Sigmoid colon (tissue), 6 donors: ENCODE measurements at regions not wholly inside any gene's neighbourhood (a gene's known extent, or its start where the extent isn't known, plus 50 kb on each side); places are given as distances from the start of the nearest gene placed in this dataset.

Experiments used
- DNase-seq: peaks from one replicate; pipeline ENCODE4 v3.0.0-alpha.2; 2019
- H3K27ac ChIP-seq, 4 donors: fragments of 200-600 bp; sonication (generic); one replicate each; pipeline ENCODE4 v1.5.1; 2016 to 2019; ENCODE audit warnings: mild to moderate bottlenecking in 1 of 4
- H3K27me3 ChIP-seq, 3 donors: fragments of 200-600 bp; sonication (generic); one replicate each; pipeline ENCODE4 v1.5.1; 2019; ENCODE audit warnings: mild to moderate bottlenecking in 1 of 3
- H3K36me3 ChIP-seq, 4 donors: fragments of 200-600 bp; sonication (generic); one replicate each; pipeline ENCODE4 v1.5.1; 2016 to 2019
- H3K4me1 ChIP-seq, 4 donors: fragments of 200-600 bp; sonication (generic); one replicate each; pipeline ENCODE4 v1.5.1; 2017 to 2019
- H3K4me3 ChIP-seq, 4 donors: fragments of 200-600 bp; sonication (generic); one replicate each; pipeline ENCODE4 v1.5.1; 2017 to 2019; ENCODE audit warnings: mild to moderate bottlenecking in 2 of 4, moderate library complexity in 1 of 4
- H3K9me3 ChIP-seq, 4 donors: fragments of 200-600 bp in 3 of 4; sonication (generic) in 3 of 4; one replicate each; pipeline versions ENCODE4 v1.5.1 to v1.6.1; 2013 to 2019
- EP300 ChIP-seq, 4 donors: sonication (generic); formaldehyde crosslinking; IDR thresholded peaks; one replicate each; pipeline ENCODE4 v1.6.1; 2017; ENCODE audit warnings: antibody characterized with exemption in 4 of 4
- POLR2A ChIP-seq, 2 donors: fragments of 450-650 bp; IDR thresholded peaks; one replicate each; pipeline ENCODE4 v1.6.1; 2016; ENCODE audit warnings: antibody characterized with exemption in 2 of 2, mild to moderate bottlenecking in 2 of 2, moderate library complexity in 2 of 2
- POLR2AphosphoS5 ChIP-seq, 4 donors: sonication (generic); formaldehyde crosslinking; IDR thresholded peaks; one replicate each; pipeline ENCODE4 v1.6.1; 2017; ENCODE audit warnings: antibody characterized with exemption in 4 of 4
- WGBS, 2 donors: extraction: QIAGEN DNeasy Blood & Tissue Kit; methylation state at CpG; one replicate each; pipeline ENCODE4 v1.1.7; 2013; 5-methylcytosine and 5-hydroxymethylcytosine counted together
- intact Hi-C: fragments of 100-400 bp; cut with DNase I; formaldehyde crosslinking; loops from one replicate; pipeline ENCODE4 v1.15.1; 2023
- TF ChIP-seq, protein P1 (sequence below), 4 experiments: fragments of 450-650 bp in 3 of 4; fragments of 200-600 bp in 1 of 4; IDR thresholded peaks; one replicate each; pipeline ENCODE4 v1.5.1; 2016 to 2019; ENCODE audit warnings: antibody characterized with exemption in 4 of 4, mild to moderate bottlenecking in 3 of 4, moderate library complexity in 2 of 4
- donor health status: healthy with polysubstance abuse.
- donor health status: healthy.

DNA sequence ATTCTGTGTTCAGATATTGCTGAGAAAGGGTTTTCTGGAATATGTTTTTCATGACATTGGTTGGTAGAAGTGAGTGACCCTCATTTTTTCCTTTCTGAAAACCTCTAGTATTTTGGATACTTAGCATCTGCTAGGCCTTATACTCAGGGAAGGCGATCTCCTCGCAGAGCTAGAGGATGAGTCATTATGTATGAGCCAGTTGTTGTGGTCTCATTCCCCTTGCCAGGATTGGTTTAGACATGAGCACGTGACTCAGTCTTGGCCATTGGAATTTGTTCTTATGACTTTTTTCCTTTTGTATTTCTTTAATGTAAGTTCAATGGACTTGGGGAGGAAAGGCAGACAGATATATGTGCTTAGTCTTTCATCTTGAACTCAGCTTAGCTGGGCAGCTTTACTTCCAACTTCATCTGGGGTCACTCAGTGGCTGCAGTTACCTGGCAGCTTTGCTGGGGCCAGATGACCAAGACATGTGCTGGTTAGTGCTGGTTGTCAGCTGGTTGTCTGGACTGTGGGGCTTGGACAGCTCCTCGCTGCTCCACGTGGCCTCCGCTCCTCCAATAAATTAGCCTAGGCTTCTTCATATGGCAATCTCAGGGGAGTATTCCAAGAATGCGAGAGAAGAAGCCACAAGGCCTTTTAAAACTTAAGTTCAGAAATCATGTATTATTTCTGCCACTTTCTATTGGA is 207.5 kb downstream of the IL20RB start:
- no peaks in the 10 kb centered on the region for H3K9me3 ChIP-seq
- no peak for DNase-seq
- no peak overlapping the region for H3K27ac ChIP-seq
- TF ChIP-seq EP300 (IDR thresholded peaks at IDR 0.05): no peak
- TF ChIP-seq POLR2AphosphoS5 (IDR thresholded peaks at IDR 0.05): no peak
- no peak for TF ChIP-seq POLR2A (IDR thresholded peaks at IDR 0.05)
- TF ChIP-seq, protein P1, sequence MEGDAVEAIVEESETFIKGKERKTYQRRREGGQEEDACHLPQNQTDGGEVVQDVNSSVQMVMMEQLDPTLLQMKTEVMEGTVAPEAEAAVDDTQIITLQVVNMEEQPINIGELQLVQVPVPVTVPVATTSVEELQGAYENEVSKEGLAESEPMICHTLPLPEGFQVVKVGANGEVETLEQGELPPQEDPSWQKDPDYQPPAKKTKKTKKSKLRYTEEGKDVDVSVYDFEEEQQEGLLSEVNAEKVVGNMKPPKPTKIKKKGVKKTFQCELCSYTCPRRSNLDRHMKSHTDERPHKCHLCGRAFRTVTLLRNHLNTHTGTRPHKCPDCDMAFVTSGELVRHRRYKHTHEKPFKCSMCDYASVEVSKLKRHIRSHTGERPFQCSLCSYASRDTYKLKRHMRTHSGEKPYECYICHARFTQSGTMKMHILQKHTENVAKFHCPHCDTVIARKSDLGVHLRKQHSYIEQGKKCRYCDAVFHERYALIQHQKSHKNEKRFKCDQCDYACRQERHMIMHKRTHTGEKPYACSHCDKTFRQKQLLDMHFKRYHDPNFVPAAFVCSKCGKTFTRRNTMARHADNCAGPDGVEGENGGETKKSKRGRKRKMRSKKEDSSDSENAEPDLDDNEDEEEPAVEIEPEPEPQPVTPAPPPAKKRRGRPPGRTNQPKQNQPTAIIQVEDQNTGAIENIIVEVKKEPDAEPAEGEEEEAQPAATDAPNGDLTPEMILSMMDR (IDR thresholded peaks at IDR 0.05): no peak
- H3K27me3 ChIP-seq: no peaks in the 10 kb centered on the region
- intact Hi-C loops: no loop called here
- H3K4me3 ChIP-seq: no peak overlapping the region
- 84 to 87% methylated on average over 7 of the region's 7 CpGs for WGBS, 2 donors
- H3K4me1 ChIP-seq: peaks cover 0 to 25% (median 19%) of the 10 kb centered on the region in 4 donors
- H3K36me3 ChIP-seq: no peaks in the 10 kb centered on the region

DNA sequence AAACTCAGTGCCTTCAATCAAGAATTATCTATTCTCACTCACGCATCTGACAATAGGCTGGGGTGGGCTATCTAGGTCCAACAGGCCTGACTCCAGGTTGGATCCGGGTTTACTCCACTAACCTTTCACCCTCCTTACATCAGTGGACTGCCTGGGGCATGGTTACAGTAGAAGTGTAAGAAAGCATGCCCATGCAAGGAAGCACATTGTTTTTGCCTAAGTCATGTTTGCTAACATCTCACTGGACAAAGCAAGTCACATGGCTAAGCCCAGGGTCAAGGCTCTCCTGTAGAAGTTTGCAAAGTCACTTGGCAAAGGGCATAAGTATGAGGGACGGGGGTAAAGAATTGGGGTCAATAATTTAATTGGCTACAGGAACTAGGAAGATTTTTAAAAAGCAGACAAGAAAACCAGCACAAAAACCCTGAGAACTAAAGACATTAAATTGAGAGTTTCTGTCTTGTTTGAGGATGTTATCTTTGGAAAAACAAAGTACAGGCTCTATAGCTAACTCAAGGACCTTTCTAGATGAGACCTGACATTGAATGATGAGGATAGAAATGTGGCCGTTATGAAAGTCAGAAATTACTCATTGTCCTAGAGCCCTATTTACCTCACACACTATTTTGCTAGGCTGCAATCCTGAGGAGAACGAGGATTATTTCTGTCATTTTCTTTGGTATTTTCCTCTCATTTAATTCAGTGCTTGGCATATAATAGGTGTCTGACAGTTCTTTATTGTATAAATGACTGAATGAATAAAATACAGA is 214.2 kb downstream of the IL20RB start:
- H3K9me3 ChIP-seq: no peaks in the 10 kb centered on the region
- no peaks in the 10 kb centered on the region for H3K36me3 ChIP-seq
- no peaks in the 10 kb centered on the region for H3K27me3 ChIP-seq
- H3K4me3 ChIP-seq: no peak overlapping the region
- H3K27ac ChIP-seq: no peak overlapping the region
- no peaks in the 10 kb centered on the region for H3K4me1 ChIP-seq
- no peak for DNase-seq
- 62 to 79% methylated on average over 5 of the region's 5 CpGs for WGBS, 2 donors
- no peak for TF ChIP-seq EP300 (IDR thresholded peaks at IDR 0.05)
- TF ChIP-seq POLR2AphosphoS5 (IDR thresholded peaks at IDR 0.05): no peak
- TF ChIP-seq, protein P1 (IDR thresholded peaks at IDR 0.05): no peak
- TF ChIP-seq POLR2A (IDR thresholded peaks at IDR 0.05): no peak
- intact Hi-C loops: no loop called here

DNA sequence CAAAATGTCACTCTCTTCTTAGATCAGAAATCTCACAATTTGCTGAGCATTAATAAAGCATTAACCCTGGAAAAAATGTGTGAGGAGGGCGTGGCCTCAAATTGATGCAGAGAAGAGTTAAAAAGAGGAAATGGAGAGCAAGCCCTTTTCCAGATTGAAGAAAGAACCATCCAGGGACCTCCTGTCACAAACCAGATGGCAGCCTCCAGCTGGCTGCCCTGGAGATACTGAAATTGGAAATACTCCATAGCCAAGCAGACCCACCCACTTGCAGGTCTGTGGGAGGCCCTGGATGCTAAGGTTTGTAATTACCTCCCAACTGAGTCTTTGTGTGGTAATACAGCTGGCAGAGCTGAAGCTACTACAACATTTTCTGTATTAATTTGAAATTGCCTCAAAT is 214.9 kb downstream of the IL20RB start:
- no peak for DNase-seq
- intact Hi-C loops: no loop called here
- TF ChIP-seq EP300 (IDR thresholded peaks at IDR 0.05): no peak
- no peak for TF ChIP-seq POLR2A (IDR thresholded peaks at IDR 0.05)
- TF ChIP-seq POLR2AphosphoS5 (IDR thresholded peaks at IDR 0.05): no peak
- TF ChIP-seq, protein P1 (IDR thresholded peaks at IDR 0.05): no peak
- WGBS, 2 donors: 55 to 85% methylated on average over 1 of the region's 1 CpG
- H3K4me3 ChIP-seq: no peak overlapping the region
- H3K27ac ChIP-seq: no peak overlapping the region
- no peaks in the 10 kb centered on the region for H3K9me3 ChIP-seq
- H3K36me3 ChIP-seq: no peaks in the 10 kb centered on the region
- no peaks in the 10 kb centered on the region for H3K27me3 ChIP-seq
- H3K4me1 ChIP-seq: no peaks in the 10 kb centered on the region

DNA sequence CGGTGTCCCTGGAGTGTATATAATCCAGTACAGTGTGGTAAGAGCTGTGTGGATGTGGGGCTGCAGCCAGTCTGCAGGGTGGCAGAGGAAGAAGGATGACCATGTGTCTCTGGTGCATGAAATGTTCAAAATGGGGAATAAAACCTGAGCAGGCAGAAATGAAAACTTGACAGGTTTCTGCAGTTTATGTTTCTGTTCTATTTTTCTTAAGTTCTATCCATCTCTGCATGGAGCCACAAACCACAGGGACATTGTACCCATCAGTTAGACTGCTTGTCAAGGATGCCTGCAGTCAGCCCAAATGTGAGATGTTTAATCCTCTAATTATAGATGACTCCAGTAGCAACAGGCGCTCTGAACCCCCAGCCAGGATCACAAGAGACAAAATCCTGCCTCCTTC is 216.7 kb downstream of the IL20RB start:
- no peaks in the 10 kb centered on the region for H3K4me1 ChIP-seq
- intact Hi-C loops: no loop called here
- no peaks in the 10 kb centered on the region for H3K36me3 ChIP-seq
- H3K4me3 ChIP-seq: no peak overlapping the region
- H3K27me3 ChIP-seq: no peaks in the 10 kb centered on the region
- H3K9me3 ChIP-seq: no peaks in the 10 kb centered on the region
- 77 to 87% methylated on average over 2 of the region's 2 CpGs for WGBS, 2 donors
- TF ChIP-seq EP300 (IDR thresholded peaks at IDR 0.05) (no peak), POLR2A (IDR thresholded peaks at IDR 0.05) (no peak), POLR2AphosphoS5 (IDR thresholded peaks at IDR 0.05) (no peak)
- TF ChIP-seq, protein P1 (IDR thresholded peaks at IDR 0.05): no peak
- H3K27ac ChIP-seq: no peak overlapping the region
- DNase-seq: no peak
